ENCODE measurements at regions not wholly inside any gene's neighbourhood (a gene's known extent, or its start where the extent isn't known, plus 50 kb on each side); places are given as distances from the start of the nearest gene placed in this dataset. TPM values are rescaled to one million over a fixed set of nuclear protein-coding genes. Genes with fewer than 3 reads are reported as not detected.

- Histone ChIP-seq H3K27ac (replicated peaks) (no peak overlapping the region), H3K27me3 (ENCODE audit: insufficient read depth, poor library complexity, severe bottlenecking) (peaks cover 9% of the 10 kb centered on the region), H3K4me3 (replicated peaks; ENCODE audit: insufficient read depth, low read length) (no peak overlapping the region)
- no peak for TF ChIP-seq POLR2AphosphoS5 (IDR thresholded peaks at IDR 0.05; ENCODE audit: low read depth)
- TF ChIP-seq GABPA (IDR thresholded peaks at IDR 0.05; ENCODE audit: low read depth) = no peak
- no peak for TF ChIP-seq SPI1 (IDR thresholded peaks at IDR 0.05; ENCODE audit: borderline replicate concordance, low read depth)
- TF ChIP-seq, protein P1, sequence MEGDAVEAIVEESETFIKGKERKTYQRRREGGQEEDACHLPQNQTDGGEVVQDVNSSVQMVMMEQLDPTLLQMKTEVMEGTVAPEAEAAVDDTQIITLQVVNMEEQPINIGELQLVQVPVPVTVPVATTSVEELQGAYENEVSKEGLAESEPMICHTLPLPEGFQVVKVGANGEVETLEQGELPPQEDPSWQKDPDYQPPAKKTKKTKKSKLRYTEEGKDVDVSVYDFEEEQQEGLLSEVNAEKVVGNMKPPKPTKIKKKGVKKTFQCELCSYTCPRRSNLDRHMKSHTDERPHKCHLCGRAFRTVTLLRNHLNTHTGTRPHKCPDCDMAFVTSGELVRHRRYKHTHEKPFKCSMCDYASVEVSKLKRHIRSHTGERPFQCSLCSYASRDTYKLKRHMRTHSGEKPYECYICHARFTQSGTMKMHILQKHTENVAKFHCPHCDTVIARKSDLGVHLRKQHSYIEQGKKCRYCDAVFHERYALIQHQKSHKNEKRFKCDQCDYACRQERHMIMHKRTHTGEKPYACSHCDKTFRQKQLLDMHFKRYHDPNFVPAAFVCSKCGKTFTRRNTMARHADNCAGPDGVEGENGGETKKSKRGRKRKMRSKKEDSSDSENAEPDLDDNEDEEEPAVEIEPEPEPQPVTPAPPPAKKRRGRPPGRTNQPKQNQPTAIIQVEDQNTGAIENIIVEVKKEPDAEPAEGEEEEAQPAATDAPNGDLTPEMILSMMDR (IDR thresholded peaks at IDR 0.05; ENCODE audit: insufficient read depth, low read length) = no peak
- TF ChIP-seq, protein P2, sequence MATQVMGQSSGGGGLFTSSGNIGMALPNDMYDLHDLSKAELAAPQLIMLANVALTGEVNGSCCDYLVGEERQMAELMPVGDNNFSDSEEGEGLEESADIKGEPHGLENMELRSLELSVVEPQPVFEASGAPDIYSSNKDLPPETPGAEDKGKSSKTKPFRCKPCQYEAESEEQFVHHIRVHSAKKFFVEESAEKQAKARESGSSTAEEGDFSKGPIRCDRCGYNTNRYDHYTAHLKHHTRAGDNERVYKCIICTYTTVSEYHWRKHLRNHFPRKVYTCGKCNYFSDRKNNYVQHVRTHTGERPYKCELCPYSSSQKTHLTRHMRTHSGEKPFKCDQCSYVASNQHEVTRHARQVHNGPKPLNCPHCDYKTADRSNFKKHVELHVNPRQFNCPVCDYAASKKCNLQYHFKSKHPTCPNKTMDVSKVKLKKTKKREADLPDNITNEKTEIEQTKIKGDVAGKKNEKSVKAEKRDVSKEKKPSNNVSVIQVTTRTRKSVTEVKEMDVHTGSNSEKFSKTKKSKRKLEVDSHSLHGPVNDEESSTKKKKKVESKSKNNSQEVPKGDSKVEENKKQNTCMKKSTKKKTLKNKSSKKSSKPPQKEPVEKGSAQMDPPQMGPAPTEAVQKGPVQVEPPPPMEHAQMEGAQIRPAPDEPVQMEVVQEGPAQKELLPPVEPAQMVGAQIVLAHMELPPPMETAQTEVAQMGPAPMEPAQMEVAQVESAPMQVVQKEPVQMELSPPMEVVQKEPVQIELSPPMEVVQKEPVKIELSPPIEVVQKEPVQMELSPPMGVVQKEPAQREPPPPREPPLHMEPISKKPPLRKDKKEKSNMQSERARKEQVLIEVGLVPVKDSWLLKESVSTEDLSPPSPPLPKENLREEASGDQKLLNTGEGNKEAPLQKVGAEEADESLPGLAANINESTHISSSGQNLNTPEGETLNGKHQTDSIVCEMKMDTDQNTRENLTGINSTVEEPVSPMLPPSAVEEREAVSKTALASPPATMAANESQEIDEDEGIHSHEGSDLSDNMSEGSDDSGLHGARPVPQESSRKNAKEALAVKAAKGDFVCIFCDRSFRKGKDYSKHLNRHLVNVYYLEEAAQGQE (IDR thresholded peaks at IDR 0.05; ENCODE audit: insufficient replicate concordance, low read depth) = no peak
- DNase-seq (ENCODE audit: low read depth in 1 of 2, low spot score in 1 of 2) = no peak
Observed at GRCh38 chr1:201775380-201775779, 53.6 kb upstream of the IPO9 start.

DNA sequence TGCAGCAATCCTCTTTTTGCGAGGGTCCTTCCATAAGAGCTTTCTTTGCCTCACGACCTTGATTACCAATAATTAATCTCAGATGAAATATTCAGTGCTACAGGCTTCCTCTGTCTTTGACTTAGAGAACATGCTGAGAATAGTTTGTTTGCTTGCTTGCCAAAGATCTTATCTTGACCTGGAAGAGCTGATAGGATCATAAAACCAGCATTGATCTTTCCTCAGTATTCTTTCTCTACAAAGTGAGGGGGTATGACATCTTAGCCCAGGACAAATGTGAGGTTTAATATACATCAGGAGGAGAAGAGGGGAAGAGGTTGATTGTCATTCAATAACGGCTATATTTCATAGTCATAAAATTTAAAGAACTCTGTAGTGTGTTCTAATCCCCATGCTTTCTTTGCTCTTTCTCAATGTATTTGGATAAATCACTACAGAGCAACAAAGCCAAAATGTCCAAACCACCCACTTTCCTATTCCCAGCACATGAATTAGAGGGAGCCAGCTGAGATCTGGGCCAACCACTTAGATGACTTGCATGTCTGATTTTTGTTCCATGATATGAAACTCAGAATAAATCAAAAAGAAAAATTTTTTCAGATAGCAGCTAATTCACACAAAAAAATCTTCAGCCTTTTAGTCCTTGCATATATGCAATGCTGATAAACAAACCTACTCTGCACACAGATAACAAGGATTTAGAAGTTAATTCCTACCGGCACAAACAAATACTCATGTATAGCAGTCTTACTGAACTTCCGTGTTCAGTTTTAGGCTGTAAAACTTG lies 50.5 kb upstream of the IPO9 start:
- H3K27ac ChIP-seq (replicated peaks) = no peak overlapping the region
- peaks cover 7% of the 10 kb centered on the region for H3K27me3 ChIP-seq (ENCODE audit: insufficient read depth, poor library complexity, severe bottlenecking)
- no peak overlapping the region for H3K4me3 ChIP-seq (replicated peaks; ENCODE audit: insufficient read depth, low read length)
- no peak for DNase-seq (ENCODE audit: low read depth in 1 of 2, low spot score in 1 of 2)
- TF ChIP-seq SPI1 (IDR thresholded peaks at IDR 0.05; ENCODE audit: borderline replicate concordance, low read depth) (no peak), GABPA (IDR thresholded peaks at IDR 0.05; ENCODE audit: low read depth) (no peak), POLR2AphosphoS5 (IDR thresholded peaks at IDR 0.05; ENCODE audit: low read depth) (no peak)
- TF ChIP-seq, protein P1 (IDR thresholded peaks at IDR 0.05; ENCODE audit: insufficient read depth, low read length) = no peak
- TF ChIP-seq, protein P2 (IDR thresholded peaks at IDR 0.05; ENCODE audit: insufficient replicate concordance, low read depth) = no peak

Small RNA genes lying in the stretch of these regions (microRNA-seq; reads per million reads assigned to microRNA genes)
- not detected for gene MIR5191

All from HL-60 (cell line).